GM15510 (cell line): ENCODE measurements at regions not wholly inside any gene's neighbourhood (a gene's known extent, or its start where the extent isn't known, plus 50 kb on each side); places are given as distances from the start of the nearest gene placed in this dataset.

Experiments
- POLR2A ChIP-seq: IDR thresholded peaks from 3 replicates; pipeline ENCODE4 v1.6.1; 2011; ENCODE audit warnings: borderline replicate concordance; ENCODE audit not compliant: insufficient read length; ENCODE audit errors: extremely low read depth

GRCh38 chrX:5194806-5195205, 1033.9 kb downstream of the NLGN4X start:
- no peak for TF ChIP-seq POLR2A

DNA sequence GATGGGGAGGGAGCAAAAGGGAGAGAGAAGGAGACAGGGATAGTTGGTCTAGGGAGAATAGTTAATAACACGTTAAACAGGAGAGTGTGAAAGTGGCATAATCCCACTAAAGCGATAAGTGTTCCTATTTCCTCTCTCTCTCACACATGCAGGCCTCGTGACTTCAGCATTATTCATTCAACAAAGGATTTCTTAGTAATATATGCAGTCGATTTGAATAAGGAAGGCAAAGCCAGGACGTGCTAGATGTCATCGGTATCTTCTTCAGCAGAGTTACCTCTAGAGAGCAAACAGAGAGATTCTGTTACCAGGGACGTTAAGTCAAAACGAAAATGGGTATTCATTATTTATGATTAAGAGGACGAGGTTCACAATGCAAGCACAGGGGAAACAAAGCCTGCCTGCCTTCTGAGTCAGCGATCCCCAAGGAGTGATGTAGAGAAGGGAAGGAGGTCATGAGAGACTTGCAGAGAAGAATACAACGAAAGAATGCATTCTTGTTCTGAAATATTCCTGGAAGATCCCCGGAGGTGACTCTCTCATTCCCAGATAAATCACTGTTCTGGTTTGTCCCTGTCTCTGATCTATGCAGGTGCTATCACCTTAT, 1048.4 kb downstream of the NLGN4X start:
- TF ChIP-seq POLR2A, result no peak

- TF ChIP-seq POLR2A, result no peak
Measured at GRCh38 chrX:5176766-5177165, 1051.9 kb downstream of the NLGN4X start.

GRCh38 chrX:5163663-5164062, 1065.0 kb downstream of the NLGN4X start:
- no peak for TF ChIP-seq POLR2A

DNA sequence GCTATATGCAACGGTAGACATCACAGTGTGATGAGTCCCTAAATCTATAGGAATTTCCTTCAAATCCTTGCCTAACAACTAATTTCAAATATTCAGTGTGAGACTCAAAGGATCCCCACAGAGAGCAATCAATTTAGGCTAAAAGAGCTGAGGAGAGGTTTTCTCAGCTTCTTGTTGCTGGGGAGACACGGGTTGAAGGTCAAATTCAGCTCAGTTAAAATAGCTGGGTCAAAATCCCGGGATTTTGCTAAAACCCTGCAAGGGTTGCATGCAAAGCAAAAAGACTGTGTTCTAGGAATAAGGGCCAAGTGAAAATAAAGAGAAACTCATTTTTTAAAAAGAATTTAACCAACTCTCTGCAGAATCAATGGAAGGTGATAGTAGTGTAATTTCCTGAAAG, 1073.4 kb downstream of the NLGN4X start:
- no peak for TF ChIP-seq POLR2A

GRCh38 chrX:5145957-5146356, 1082.7 kb downstream of the NLGN4X start:
- TF ChIP-seq POLR2A, result no peak

- TF ChIP-seq POLR2A, result no peak
Measured at GRCh38 chrX:5142644-5143043, 1086.0 kb downstream of the NLGN4X start.

GRCh38 chrX:5122181-5122678, 1106.4 kb downstream of the NLGN4X start:
- no peak for TF ChIP-seq POLR2A

GRCh38 chrX:5117816-5118215, 1110.9 kb downstream of the NLGN4X start:
- no peak for TF ChIP-seq POLR2A

- TF ChIP-seq POLR2A, result no peak
Measured at GRCh38 chrX:5113128-5113527, 1115.5 kb downstream of the NLGN4X start.

- no peak for TF ChIP-seq POLR2A
Measured at GRCh38 chrX:5100004-5100403, 1128.7 kb downstream of the NLGN4X start.

DNA sequence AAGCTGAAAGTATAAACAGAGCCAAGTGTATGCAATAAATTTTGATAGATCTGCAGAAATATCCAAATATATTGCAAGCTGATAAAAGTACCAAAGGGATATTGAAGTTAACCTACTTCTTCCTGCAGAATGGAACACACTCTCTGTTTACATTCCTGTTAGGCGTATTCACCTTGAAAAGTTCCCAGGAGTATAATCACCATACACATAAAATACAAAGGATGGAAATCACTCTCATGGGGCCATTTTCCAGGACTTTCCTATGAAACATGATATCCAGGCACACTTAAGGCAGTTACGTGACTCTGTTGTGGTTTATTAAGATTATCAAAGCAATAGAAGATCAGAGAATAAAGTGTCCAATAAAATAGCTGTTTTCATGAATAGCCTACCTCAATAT, 1142.3 kb downstream of the NLGN4X start:
- no peak for TF ChIP-seq POLR2A

- no peak for TF ChIP-seq POLR2A
Measured at GRCh38 chrX:5084279-5084678, 1144.4 kb downstream of the NLGN4X start.

GRCh38 chrX:5082705-5083104, 1146.0 kb downstream of the NLGN4X start:
- TF ChIP-seq POLR2A, result no peak

- no peak for TF ChIP-seq POLR2A
Measured at GRCh38 chrX:5080791-5081190, 1147.9 kb downstream of the NLGN4X start.

- no peak for TF ChIP-seq POLR2A
Measured at GRCh38 chrX:5068550-5068949, 1160.1 kb downstream of the NLGN4X start.

GRCh38 chrX:5057786-5058185, 1170.9 kb downstream of the NLGN4X start:
- no peak for TF ChIP-seq POLR2A
